PFSK-1 (cell line): ENCODE measurements at regions not wholly inside any gene's neighbourhood (a gene's known extent, or its start where the extent isn't known, plus 50 kb on each side); places are given as distances from the start of the nearest gene placed in this dataset.

Experiments used
- FOXP2 ChIP-seq: optimal IDR thresholded peaks from 2 replicates; pipeline ENCODE3; 2011; ENCODE audit warnings: borderline replicate concordance, control low read depth, inconsistent platforms; ENCODE audit not compliant: insufficient read depth; ENCODE audit errors: extremely low read length, extremely low read depth
- POLR2AphosphoS5 ChIP-seq: IDR thresholded peaks from 2 replicates; pipeline ENCODE4 v1.6.1; 2012; ENCODE audit warnings: low read depth, mild to moderate bottlenecking, control low read depth, low read length, moderate library complexity
- REST ChIP-seq, 2 experiments: IDR thresholded peaks; 2 replicates each; pipeline versions ENCODE4 v1.6.1 to v1.8.0; 2011 to 2012; ENCODE audit warnings: low read depth in 2 of 2, low read length in 2 of 2, control low read depth in 1 of 2, inconsistent platforms in 1 of 2, mild to moderate bottlenecking in 1 of 2, moderate library complexity in 1 of 2; ENCODE audit not compliant: insufficient read depth in 1 of 2
- SIN3A ChIP-seq: IDR thresholded peaks from 2 replicates; pipeline ENCODE4 v1.6.1; 2012; ENCODE audit warnings: mild to moderate bottlenecking, low read length, moderate library complexity, borderline replicate concordance; ENCODE audit not compliant: insufficient read depth
- TAF1 ChIP-seq: IDR thresholded peaks from 2 replicates; pipeline ENCODE4 v1.6.1; 2012; ENCODE audit warnings: low read length, control low read depth, borderline replicate concordance; ENCODE audit not compliant: insufficient read depth

GRCh38 chr20:41733151-41733550 is 115.0 kb upstream of the CHD6 start:
- TF ChIP-seq FOXP2 (no peak), TAF1 (no peak), SIN3A (no peak), REST (IDR thresholded peaks at IDR 0.05; ENCODE audit: insufficient read depth in 1 of 2, low read depth in 2 of 2, low read length in 2 of 2) (no peak), POLR2AphosphoS5 (no peak)

GRCh38 chr20:41726727-41727126 is 108.5 kb upstream of the CHD6 start:
- TF ChIP-seq REST (IDR thresholded peaks at IDR 0.05; ENCODE audit: insufficient read depth in 1 of 2, low read depth in 2 of 2, low read length in 2 of 2) = no peak
- TF ChIP-seq SIN3A = no peak

- no peak for TF ChIP-seq REST (IDR thresholded peaks at IDR 0.05; ENCODE audit: insufficient read depth in 1 of 2, low read depth in 2 of 2, low read length in 2 of 2)
- TF ChIP-seq TAF1 = no peak
- no peak for TF ChIP-seq FOXP2
- TF ChIP-seq SIN3A = no peak
- TF ChIP-seq POLR2AphosphoS5 = no peak
These were observed 101.0 kb upstream of the CHD6 start for GRCh38 chr20:41719151-41719550.

GRCh38 chr20:41717483-41717882 is 99.3 kb upstream of the CHD6 start:
- TF ChIP-seq TAF1 (no peak), POLR2AphosphoS5 (no peak), REST (IDR thresholded peaks at IDR 0.05; ENCODE audit: insufficient read depth in 1 of 2, low read depth in 2 of 2, low read length in 2 of 2) (no peak), SIN3A (no peak), FOXP2 (no peak)

GRCh38 chr20:41716911-41717310 is 98.7 kb upstream of the CHD6 start:
- TF ChIP-seq REST (IDR thresholded peaks at IDR 0.05; ENCODE audit: insufficient read depth in 1 of 2, low read depth in 2 of 2, low read length in 2 of 2) = no peak
- TF ChIP-seq FOXP2 = no peak
- no peak for TF ChIP-seq SIN3A
- TF ChIP-seq POLR2AphosphoS5 = no peak
- no peak for TF ChIP-seq TAF1
